SK-N-SH (cell line): ENCODE measurements at regions not wholly inside any gene's neighbourhood (a gene's known extent, or its start where the extent isn't known, plus 50 kb on each side); places are given as distances from the start of the nearest gene placed in this dataset.
"Not testable (repeated sequence)": the region's sequence is repeated elsewhere in the genome, so short reads cannot be mapped to it uniquely, and the experiment has no call there.

Source experiments
- CTCF ChIA-PET: fragments of 300-600, 350-600 bp; formaldehyde crosslinking; extraction: SDS; loops from one replicate; lab custom pipeline; 2021; lab: Yijun Ruan, JAX
- POLR2A ChIA-PET: fragments of 350-600 bp; sonication (Branson Sonifier 250); formaldehyde crosslinking; extraction: SDS; loops from one replicate; lab custom pipeline; 2020; ENCODE audit warnings: antibody characterized with exemption, inconsistent platforms; lab: Yijun Ruan, JAX
- DNase-seq: peaks from one replicate; pipeline ENCODE4 v3.0.0; 2012
- H2AFZ ChIP-seq: fragments of 200-600 bp; sonication (generic); 2 replicates; pipeline ENCODE4 v1.8.1; 2016; ENCODE audit warnings: antibody characterized with exemption, mild to moderate bottlenecking, low read depth
- H3F3A ChIP-seq: fragments of 200-600 bp; sonication (generic); replicated peaks from 2 replicates; pipeline ENCODE3; 2016; ENCODE audit warnings: antibody characterized with exemption, mild to moderate bottlenecking; ENCODE audit not compliant: insufficient read depth
- H3K27ac ChIP-seq, 2 experiments: fragments of 200-500 bp in 1 of 2; fragments of 200-600 bp in 1 of 2; sonication (Bioruptor generic) in 1 of 2; sonication (generic), shearing (Covaris generic) in 1 of 2; 2 replicates each; pipeline versions ENCODE4 v1.5.1 to v1.6.1; 2014 to 2016; ENCODE audit warnings: low read depth in 2 of 2, inconsistent platforms in 1 of 2, low read length in 1 of 2, mild to moderate bottlenecking in 1 of 2, mixed read lengths in 1 of 2
- H3K27me3 ChIP-seq: fragments of 200-600 bp; sonication (generic), shearing (Covaris generic); 2 replicates; pipeline ENCODE4 v1.6.1; 2016; ENCODE audit warnings: mixed run types; ENCODE audit not compliant: insufficient read depth
- H3K36me3 ChIP-seq, 2 experiments: fragments of 200-500 bp in 1 of 2; fragments of 200-600 bp in 1 of 2; sonication (Bioruptor generic) in 1 of 2; sonication (generic) in 1 of 2; replicated peaks in 1 of 2; 2 replicates each; pipeline versions ENCODE3 to v1.5.1; 2014 to 2016; ENCODE audit warnings: low read length in 1 of 2, mild to moderate bottlenecking in 1 of 2; ENCODE audit not compliant: insufficient read depth in 2 of 2, control insufficient read depth in 1 of 2
- H3K4me1 ChIP-seq, 2 experiments: fragments of 200-500 bp in 1 of 2; fragments of 200-600 bp in 1 of 2; sonication (Bioruptor generic) in 1 of 2; sonication (generic), shearing (Covaris generic) in 1 of 2; 2 replicates each; pipeline versions ENCODE4 v1.5.1 to v1.6.1; 2014 to 2016; ENCODE audit warnings: low read depth in 1 of 2, low read length in 1 of 2, mixed run types in 1 of 2; ENCODE audit not compliant: insufficient read depth in 2 of 2, control insufficient read depth in 1 of 2
- H3K4me2 ChIP-seq: fragments of 200-600 bp; sonication (generic), shearing (Covaris generic); 2 replicates; pipeline ENCODE4 v1.6.1; 2017; ENCODE audit warnings: mixed run types
- H3K4me3 ChIP-seq, 2 experiments: fragments of 200-500 bp in 1 of 2; fragments of 200-600 bp in 1 of 2; sonication (Bioruptor generic) in 1 of 2; sonication (generic), shearing (Covaris generic) in 1 of 2; 2 replicates each; pipeline versions ENCODE4 v1.5.1 to v1.8.1; 2014 to 2016; ENCODE audit warnings: low read depth in 2 of 2, inconsistent platforms in 1 of 2, low read length in 1 of 2, mild to moderate bottlenecking in 1 of 2, mixed read lengths in 1 of 2, moderate library complexity in 1 of 2
- H3K79me2 ChIP-seq: fragments of 200-600 bp; sonication (generic); 2 replicates; pipeline ENCODE4 v1.8.1; 2017; ENCODE audit warnings: mild to moderate bottlenecking; ENCODE audit not compliant: insufficient read depth
- H3K9ac ChIP-seq: fragments of 200-600 bp; sonication (generic); 2 replicates; pipeline ENCODE4 v1.6.1; 2017; ENCODE audit warnings: mixed run types
- H3K9me2 ChIP-seq: fragments of 200-600 bp; sonication (generic); 2 replicates; pipeline ENCODE4 v1.6.1; 2017; ENCODE audit warnings: mixed run types
- H3K9me3 ChIP-seq: fragments of 200-600 bp; sonication (generic); 2 replicates; pipeline ENCODE4 v1.6.1; 2017; ENCODE audit warnings: mixed run types, mild to moderate bottlenecking, moderate library complexity
- H4K20me1 ChIP-seq: fragments of 200-600 bp; sonication (generic); 2 replicates; pipeline ENCODE4 v1.6.1; 2017; ENCODE audit warnings: mild to moderate bottlenecking, mixed run types; ENCODE audit not compliant: insufficient read depth
- CTCF ChIP-seq: fragments of 200-600 bp; sonication (generic); IDR thresholded peaks from 2 replicates; pipeline ENCODE4 v1.6.1; 2017; ENCODE audit warnings: antibody characterized with exemption, mild to moderate bottlenecking, moderate library complexity
- ELF1 ChIP-seq: IDR thresholded peaks from 2 replicates; pipeline ENCODE4 v1.4.0; 2012
- EP300 ChIP-seq, 2 experiments: IDR thresholded peaks; 2 replicates each; pipeline versions ENCODE4 v1.4.0 to v1.6.1; 2012; ENCODE audit warnings: borderline replicate concordance in 1 of 2, low read depth in 1 of 2, low read length in 1 of 2
- FOXJ3 ChIP-seq: sonication (generic); formaldehyde crosslinking; IDR thresholded peaks from 2 replicates; pipeline ENCODE4 v1.5.1; 2020; ENCODE audit warnings: mild to moderate bottlenecking, missing genetic modification reagents
- FOXM1 ChIP-seq: IDR thresholded peaks from 2 replicates; pipeline ENCODE4 v1.4.0; 2012; ENCODE audit warnings: low read depth, mild to moderate bottlenecking
- JUND ChIP-seq: IDR thresholded peaks from 2 replicates; pipeline ENCODE4 v1.4.0; 2012
- MAX ChIP-seq: IDR thresholded peaks from 2 replicates; pipeline ENCODE4 v1.4.0; 2012; ENCODE audit warnings: low read depth
- MEF2A ChIP-seq: IDR thresholded peaks from 2 replicates; pipeline ENCODE4 v1.4.0; 2012; ENCODE audit warnings: low read depth, borderline replicate concordance
- NFIC ChIP-seq: IDR thresholded peaks from 2 replicates; pipeline ENCODE4 v1.4.0; 2012; ENCODE audit warnings: borderline replicate concordance
- RAD21 ChIP-seq: IDR thresholded peaks from 2 replicates; pipeline ENCODE4 v1.6.1; 2012; ENCODE audit warnings: mild to moderate bottlenecking, low read length
- SMC3 ChIP-seq: IDR thresholded peaks from 2 replicates; pipeline ENCODE4 v1.6.1; 2012; ENCODE audit warnings: low read depth, low read length, improper control_type of control experiment
- TAF1 ChIP-seq: IDR thresholded peaks from 2 replicates; pipeline ENCODE4 v1.6.1; 2012; ENCODE audit warnings: low read depth, mild to moderate bottlenecking, low read length, moderate library complexity, borderline replicate concordance
- TCF12 ChIP-seq: IDR thresholded peaks from 2 replicates; pipeline ENCODE4 v1.4.0; 2012
- YY1 ChIP-seq: IDR thresholded peaks from 2 replicates; pipeline ENCODE4 v1.4.0; 2012; ENCODE audit warnings: low read depth, mild to moderate bottlenecking
- ZBTB33 ChIP-seq: IDR thresholded peaks from 2 replicates; pipeline ENCODE4 v1.4.0; 2012; ENCODE audit warnings: low read depth, borderline replicate concordance
- WGBS: methylation state at CpG from one replicate; pipeline ENCODE4 v1.1.6; 2017; ENCODE audit warnings: low lambda C conversion rate; 5-methylcytosine and 5-hydroxymethylcytosine counted together
- TF ChIP-seq, protein P1 (sequence below): IDR thresholded peaks from 2 replicates; pipeline ENCODE4 v1.6.1; 2012; ENCODE audit warnings: mild to moderate bottlenecking, low read depth, low read length, moderate library complexity
- TF ChIP-seq, protein P2 (sequence below): fragments of 150-350 bp; IDR thresholded peaks from 2 replicates; pipeline ENCODE4 v1.6.1; 2016; ENCODE audit warnings: mild to moderate bottlenecking, low read depth, low read length

DNA sequence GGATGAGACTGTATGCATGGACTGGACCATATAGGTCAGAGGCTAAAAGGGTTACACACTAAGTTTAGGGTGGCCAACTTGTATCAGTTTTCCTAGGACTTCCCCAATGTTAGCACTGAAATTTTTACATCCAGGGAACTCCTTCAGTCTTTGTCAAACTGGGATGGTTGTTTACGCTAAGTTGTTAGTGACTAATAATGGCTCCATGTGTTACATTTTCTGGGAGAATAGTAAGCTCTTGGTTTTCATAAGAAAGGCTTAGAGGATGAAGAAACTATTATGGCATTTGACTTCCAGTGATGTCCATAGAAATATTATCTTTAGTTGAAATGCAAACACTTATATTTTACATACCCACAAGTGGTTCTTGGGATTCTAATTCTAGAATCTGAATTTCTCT, 57.9 kb upstream of the ST3GAL6 start (continued):
- no peak for TF ChIP-seq MAX
- no peak for TF ChIP-seq ELF1

- Histone ChIP-seq H3K4me2 (no peak overlapping the region), H3K27ac (no peak overlapping the region), H3K9ac (no peak overlapping the region), H3K4me1 (peaks cover 0 to 13% of the 10 kb centered on the region in 2 experiments; a peak in 2 of 4 replicates), H3K9me3 (no peaks in the 10 kb centered on the region)
- DNase-seq: no peak
- TF ChIP-seq TAF1 (no peak), JUND (no peak), NFIC (no peak), FOXJ3 (no peak), FOXM1 (no peak), MEF2A (no peak), SMC3 (0 out of 2 replicates have a peak, but pooled peaks have one; percentile 4), RAD21 (no peak), CTCF (peak; percentile 38), YY1 (no peak), ZBTB33 (no peak), EP300 (IDR thresholded peaks at IDR 0.05; ENCODE audit: borderline replicate concordance in 1 of 2, low read depth in 1 of 2, low read length in 1 of 2) (no peak), TCF12 (no peak)
- TF ChIP-seq, protein P1, sequence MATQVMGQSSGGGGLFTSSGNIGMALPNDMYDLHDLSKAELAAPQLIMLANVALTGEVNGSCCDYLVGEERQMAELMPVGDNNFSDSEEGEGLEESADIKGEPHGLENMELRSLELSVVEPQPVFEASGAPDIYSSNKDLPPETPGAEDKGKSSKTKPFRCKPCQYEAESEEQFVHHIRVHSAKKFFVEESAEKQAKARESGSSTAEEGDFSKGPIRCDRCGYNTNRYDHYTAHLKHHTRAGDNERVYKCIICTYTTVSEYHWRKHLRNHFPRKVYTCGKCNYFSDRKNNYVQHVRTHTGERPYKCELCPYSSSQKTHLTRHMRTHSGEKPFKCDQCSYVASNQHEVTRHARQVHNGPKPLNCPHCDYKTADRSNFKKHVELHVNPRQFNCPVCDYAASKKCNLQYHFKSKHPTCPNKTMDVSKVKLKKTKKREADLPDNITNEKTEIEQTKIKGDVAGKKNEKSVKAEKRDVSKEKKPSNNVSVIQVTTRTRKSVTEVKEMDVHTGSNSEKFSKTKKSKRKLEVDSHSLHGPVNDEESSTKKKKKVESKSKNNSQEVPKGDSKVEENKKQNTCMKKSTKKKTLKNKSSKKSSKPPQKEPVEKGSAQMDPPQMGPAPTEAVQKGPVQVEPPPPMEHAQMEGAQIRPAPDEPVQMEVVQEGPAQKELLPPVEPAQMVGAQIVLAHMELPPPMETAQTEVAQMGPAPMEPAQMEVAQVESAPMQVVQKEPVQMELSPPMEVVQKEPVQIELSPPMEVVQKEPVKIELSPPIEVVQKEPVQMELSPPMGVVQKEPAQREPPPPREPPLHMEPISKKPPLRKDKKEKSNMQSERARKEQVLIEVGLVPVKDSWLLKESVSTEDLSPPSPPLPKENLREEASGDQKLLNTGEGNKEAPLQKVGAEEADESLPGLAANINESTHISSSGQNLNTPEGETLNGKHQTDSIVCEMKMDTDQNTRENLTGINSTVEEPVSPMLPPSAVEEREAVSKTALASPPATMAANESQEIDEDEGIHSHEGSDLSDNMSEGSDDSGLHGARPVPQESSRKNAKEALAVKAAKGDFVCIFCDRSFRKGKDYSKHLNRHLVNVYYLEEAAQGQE: no peak
- TF ChIP-seq, protein P2, sequence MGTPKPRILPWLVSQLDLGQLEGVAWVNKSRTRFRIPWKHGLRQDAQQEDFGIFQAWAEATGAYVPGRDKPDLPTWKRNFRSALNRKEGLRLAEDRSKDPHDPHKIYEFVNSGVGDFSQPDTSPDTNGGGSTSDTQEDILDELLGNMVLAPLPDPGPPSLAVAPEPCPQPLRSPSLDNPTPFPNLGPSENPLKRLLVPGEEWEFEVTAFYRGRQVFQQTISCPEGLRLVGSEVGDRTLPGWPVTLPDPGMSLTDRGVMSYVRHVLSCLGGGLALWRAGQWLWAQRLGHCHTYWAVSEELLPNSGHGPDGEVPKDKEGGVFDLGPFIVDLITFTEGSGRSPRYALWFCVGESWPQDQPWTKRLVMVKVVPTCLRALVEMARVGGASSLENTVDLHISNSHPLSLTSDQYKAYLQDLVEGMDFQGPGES: no peak
- TF ChIP-seq, all 33 proteins: peak for 2
- Histone ChIP-seq H2AFZ (no peak overlapping the region), H3K27me3 (no peaks in the 10 kb centered on the region), H3K36me3 (no peaks in the 10 kb centered on the region), H3K4me3 (no peak overlapping the region), H3K79me2 (no peaks in the 10 kb centered on the region), H3F3A (no peaks in the 10 kb centered on the region), H4K20me1 (no peaks in the 10 kb centered on the region), H3K9me2 (no peaks in the 10 kb centered on the region)
- WGBS: 64% methylated on average over 1 of the region's 1 CpG
- CTCF ChIA-PET: no interaction called here
- POLR2A ChIA-PET: no interaction called here
Measured at GRCh38 chr3:98705694-98706093, 57.4 kb upstream of the ST3GAL6 start.

- H3K79me2 ChIP-seq, H3K27ac ChIP-seq, DNase-seq, H3K36me3 ChIP-seq, POLR2A ChIA-PET, H3K4me1 ChIP-seq, H3K4me3 ChIP-seq, H2AFZ ChIP-seq, H4K20me1 ChIP-seq, H3F3A ChIP-seq, H3K9me2 ChIP-seq, H3K27me3 ChIP-seq, H3K4me2 ChIP-seq, H3K9ac ChIP-seq, H3K9me3 ChIP-seq: not testable (repeated sequence)
- WGBS: 70% methylated on average over 6 of the region's 6 CpGs
- CTCF ChIA-PET: interaction anchor here (0.9 kb wide), 1 partner anchor 107 kb away, joined by 3 read pairs; no protein-coding TSS in a partner anchor
Measured at GRCh38 chr3:98708681-98709080, 54.5 kb upstream of the ST3GAL6 start.
